ELF-1 (cell line): ENCODE measurements at regions not wholly inside any gene's neighbourhood (a gene's known extent, or its start where the extent isn't known, plus 50 kb on each side); places are given as distances from the start of the nearest gene placed in this dataset.

ENCODE experiments used
- DNase-seq: peaks from one replicate; pipeline ENCODE4 v3.0.0-alpha.2; 2016; ENCODE audit warnings: low read depth, low spot score

DNA sequence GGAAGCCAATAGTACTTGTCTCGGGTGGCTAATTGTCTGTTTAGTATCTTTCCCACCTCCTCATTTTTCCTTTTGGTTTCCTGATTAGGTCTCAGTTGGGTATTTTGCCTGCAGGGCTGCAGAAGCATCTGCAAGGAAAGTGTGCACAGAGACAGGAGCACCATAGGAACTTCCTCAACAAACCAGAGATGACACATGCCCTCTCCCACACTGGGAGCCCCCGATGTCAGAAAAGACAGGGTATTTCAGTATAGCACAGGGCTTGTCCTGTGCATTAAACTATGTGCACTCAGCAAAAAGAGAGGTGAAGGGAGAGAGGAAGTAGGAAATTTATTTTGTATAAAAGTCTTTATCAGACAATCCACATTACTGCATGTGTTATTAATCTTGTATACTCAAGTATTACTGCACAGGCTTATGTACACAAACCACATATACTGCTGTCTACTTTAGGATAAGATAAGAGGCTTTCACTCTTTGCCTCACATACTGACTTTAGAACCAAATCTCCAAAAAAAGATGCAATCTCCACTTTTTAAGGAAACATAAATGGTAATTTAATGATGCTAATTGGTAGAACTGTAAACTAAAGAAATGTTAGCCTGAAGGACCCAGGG is 501.0 kb downstream of the FOXO1 start:
- no peak for DNase-seq

DNA sequence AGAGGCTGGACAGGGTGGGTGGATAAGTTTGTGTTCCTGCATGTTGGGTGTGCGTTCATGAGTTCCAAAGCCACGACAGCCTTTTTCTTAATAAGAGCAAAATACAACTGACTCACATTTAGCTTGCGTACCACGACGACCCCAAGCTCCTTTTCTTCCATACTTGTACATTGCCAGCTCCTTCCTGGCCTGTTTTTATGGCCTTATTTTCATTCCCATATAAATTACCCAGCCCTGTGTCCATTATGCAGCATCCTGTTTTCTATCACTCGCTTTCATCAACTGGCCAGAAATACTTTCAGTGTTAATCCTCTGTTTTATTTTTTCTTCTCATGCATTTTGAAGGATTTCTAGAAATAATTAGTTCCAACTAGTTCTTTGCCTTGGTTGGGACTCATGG is 499.1 kb downstream of the FOXO1 start:
- no peak for DNase-seq

DNA sequence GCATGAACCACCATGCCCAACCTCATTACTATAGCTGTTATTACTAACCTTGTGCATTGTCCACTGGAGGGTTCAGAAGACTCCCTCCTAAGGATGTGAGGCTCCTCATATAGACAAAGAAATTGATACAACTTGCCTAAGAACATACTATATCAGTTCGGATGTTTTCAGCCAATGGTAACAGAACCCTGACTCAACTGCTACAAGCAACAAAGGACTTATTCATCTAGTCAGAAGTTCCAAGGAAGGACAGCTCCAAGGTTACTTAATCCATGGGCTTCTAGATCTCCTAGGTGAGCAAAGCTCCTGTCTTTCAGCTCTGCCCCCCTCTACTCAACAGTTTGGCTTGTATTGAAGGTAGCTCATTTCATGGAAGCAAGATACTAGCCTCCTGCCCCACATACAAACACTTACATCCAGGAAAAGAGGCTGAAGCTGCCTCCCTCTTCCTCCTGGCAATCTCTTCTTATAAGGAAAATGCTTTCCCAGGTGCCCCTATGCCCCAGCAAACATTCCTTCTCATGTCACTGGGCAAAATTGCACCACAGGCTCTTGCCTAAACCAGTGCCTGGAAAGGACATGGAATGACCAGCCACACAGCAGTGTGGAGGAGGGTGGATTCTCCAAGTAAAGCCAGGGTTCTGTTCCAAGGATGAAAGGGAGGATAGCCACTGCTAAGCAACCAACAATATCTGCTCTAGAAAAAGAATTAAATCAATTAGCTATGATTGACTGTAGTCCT is 497.8 kb downstream of the FOXO1 start:
- no peak for DNase-seq

DNA sequence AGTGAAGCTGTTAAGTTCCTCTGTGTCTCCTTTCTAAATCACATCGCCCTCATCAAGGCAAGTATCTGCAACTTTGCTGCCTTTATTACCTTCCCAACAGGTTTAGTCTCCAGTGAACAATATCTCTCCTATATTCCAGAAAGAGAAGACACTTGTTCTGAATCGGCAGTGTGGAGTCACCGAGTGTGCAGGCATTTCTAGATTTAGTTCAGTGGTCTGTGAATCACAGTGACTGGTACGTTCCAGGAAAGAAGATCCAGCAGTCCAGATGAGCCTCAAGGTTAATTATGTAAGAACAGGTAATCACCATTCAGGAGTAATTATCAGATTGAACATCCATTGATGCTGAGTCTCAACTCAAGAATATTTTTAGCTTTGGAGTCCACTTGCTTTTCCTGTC is 497.0 kb downstream of the FOXO1 start:
- DNase-seq, result no peak

DNA sequence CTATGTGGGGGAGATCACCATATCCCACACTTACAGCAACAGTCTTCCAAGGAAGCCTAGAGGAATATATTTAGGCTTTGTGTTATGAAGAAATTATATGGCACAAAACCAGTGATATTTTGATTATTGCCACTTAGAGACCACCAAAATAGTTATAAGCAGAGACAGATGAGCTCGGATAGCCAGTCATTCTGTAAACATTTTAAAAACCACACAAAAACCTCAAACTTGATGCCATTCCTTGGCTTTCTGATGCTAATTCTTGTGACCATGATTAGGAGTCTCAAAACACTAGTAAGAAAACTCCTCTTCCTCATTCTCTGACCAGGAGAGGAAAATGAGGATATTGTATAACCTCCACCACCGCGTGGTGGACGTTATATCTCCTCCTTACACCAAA is 496.4 kb downstream of the FOXO1 start:
- DNase-seq, result no peak

DNA sequence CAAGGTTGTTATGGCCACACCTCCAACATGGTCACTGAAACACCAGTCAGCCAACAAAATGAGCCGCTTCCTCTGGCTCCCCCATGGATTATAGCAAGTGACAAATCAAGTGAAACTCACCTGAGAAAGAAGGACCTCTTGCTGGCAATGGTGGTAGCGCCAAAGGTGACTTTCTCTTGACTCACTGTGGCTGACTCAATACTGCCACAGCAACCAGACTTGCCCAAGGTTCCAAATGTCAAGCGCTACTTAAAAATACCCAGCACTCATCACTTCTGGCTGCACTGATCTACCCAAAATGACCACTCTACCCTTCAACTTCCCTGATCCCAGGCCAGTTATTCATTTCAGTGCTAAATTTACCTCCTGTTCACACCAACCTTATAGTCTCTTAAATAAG is 495.5 kb downstream of the FOXO1 start:
- DNase-seq, result no peak

DNA sequence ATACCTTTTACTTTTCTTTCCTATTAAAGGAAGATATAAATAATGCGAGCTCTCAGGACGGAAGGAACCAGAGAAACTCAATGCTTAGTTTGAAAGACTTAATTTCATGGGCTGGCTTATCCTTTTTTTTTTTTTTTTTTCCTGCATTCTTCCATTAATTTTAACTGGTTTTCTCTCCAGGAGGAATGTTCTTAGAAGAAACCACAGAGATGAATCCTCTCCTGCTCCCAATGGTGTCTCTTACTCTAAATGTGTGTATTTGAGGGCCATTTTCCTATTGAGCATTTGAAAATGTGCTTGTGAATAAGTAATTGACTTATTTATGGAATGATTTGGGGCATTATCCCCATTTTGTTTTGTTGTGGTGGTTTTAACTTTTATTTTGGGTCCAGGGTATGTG is 494.9 kb downstream of the FOXO1 start:
- no peak for DNase-seq

DNA sequence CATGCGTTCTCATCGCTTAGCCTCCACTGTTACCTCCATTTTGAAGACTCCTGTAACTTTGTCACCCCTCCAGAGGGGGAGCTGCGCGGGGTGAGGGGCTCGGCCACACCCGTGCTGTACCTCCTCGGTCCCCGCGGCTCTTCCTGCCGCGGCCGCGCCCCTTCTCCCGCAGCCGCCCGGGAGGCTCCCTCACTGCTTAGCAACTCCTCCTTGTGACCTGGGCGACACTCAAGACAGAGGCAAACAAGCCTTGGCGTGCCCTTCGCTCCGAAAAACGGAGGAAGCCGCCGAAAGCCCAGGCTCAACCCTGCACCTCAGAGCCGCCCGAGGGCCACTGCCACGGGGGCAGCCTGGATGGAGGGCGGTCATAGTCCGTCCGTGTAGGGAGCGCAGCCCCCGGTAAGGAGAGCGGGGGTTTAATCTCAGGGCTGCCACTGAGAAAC is 494.3 kb downstream of the FOXO1 start:
- peak; percentile 36 for DNase-seq

DNA sequence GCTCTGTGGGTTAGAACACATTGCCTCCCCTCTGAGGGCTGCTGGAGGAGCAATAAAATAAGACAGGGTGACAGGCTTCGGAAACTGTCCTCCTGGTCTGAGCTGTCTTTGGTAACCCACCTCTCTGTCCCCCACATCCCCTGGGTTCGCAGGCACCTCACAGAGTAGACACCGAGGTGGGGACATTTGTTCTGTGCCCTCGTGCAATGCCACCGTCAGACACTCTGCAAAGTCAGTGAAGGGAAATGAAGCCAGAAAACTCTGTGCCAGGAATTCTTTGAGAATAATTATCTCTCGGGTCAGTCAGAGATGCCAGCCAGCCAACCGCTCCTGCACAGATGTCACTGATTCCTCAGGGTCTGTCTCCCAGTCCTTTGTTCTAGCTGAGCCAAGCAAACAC is 493.6 kb downstream of the FOXO1 start:
- DNase-seq, result no peak

DNA sequence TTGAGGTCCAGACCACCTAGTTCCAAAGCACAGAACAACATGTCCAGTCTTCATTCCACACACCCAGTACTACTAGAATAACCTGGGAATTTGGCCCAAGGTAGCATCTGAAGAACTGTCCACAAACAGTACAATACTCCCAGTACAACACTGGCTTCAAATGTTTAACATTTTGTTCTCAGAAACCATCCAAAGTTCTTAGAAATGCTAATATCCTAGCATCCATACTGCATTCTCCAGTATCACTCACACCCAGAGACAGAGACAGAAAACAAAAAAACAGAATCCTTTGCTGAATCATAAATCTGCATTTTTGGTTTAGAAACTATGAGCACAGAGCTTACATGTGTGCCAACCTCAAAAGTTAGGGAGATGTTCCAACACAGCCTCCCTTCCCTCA is 490.8 kb downstream of the FOXO1 start:
- no peak for DNase-seq

DNA sequence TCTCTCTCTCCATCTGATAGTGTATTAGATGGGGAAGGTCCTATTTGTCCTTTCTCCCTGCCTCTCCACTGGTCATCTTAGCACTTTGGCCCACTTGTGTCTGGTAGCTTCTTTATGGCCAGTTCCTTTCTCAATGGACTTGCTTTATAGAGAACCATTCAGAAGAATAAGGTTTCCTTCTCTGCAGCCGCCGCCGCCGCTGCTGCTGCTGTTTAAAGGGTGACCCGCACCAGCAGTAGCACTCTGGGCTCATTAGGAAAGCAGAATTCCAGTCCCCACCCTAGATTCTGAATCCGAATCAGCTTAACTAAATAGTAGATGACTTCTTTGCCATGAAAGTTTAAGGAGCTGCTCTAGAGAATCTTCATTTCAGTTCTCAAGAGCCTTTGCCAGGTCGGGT is 490.2 kb downstream of the FOXO1 start:
- DNase-seq, result no peak

DNA sequence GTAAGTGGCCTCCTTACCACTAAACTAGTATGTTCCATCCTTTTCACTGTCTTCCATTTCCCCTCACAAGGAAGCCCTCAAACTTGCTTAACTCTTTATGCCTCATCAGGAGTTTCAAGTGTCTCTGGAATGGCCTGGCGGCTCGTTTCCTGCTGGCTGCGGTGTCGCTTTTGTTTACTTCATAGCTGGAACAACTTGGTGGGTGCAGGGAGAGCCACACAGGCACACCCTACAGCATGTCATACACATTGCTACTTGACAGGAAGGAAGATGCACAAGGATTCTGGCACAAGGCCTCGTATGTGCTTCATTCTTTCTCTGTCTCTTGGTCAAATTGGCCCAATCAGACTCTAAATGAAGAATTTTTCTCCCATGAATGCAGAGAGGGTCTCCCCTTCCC is 488.3 kb downstream of the FOXO1 start:
- no peak for DNase-seq

DNA sequence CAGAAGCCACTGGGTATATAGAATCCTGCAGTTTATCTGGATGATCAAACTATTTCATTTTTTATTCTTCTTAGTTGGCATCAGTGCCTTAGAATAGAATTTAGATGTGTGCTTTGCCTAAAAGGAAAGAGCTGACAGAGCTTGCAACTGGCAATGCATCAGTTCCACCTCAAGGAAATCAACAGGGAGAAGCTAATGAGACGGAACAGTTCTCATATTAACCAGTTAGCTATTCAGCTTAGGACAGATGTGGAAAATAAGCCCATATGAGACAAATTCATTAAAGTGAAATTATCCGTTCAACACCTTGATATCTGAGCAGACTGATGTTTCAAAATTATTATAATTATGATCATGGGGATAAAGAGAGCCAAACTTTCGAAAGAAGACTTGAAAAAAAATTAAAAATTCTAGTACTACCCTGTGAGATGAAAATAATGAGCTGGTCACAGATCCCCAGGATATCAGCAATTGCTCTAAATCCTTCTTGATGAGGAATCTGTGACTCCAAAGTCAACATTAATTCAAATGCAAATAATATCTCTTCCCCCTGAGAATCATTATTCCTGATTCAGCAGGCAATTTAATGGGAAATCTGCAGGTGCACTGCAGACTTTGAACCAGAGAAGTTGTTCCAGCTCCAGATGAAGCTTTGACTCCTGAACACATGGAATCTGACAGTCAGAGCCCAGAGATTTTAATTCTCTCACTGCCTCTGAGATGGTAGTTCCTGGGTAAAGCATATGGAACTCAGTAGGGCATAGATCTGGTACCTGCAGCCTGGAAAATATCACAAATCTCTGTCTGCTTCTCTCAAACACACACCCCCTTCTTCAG is 486.8 kb downstream of the FOXO1 start:
- no peak for DNase-seq

DNA sequence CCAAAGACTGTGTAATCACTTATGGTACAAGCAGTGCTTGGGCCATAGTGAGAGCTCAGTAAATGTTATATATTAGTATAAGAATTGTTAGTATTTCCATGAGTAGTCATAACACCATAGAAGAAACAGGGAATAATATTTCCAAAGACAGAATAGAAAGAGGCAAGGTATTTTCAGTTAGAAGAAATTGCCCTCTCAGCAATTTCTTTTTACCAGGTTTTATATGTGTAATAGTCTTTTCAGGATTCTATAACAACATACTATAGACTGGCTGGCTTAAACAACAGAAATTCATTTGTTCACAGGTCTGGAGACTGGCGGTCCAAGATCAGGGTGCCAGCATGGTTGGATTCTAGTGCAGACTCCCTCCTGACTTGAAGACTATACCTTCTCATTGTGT is 485.7 kb downstream of the FOXO1 start:
- no peak for DNase-seq

DNA sequence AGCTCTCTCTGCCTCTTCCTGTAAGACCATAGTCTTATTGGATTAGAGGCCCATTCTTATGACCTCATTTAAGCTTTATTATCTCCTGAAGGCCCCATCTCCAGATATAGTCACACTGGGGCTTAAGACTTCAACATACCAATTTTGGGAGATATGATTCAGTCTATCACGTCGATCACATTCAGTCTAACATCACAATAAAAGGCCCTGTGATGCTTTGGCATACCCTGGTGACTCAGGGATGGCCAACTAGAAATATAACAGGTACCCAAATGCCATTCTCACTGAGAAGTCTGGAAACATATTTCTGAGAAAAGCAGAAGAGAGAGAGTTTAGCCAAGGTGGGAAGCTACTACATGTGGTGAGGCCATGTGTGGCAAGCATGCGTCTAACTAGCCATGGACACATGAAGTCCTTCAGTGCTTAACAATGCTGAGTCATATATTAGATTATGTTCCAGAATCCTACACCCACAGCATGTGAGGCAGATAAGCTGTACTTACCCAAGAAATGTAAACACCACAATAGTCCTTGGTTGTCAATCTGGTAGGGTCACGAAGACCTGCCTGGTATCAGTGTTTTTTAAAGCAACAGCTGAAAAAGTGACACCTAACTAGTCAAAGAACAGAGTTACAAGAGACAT is 485.1 kb downstream of the FOXO1 start:
- DNase-seq, result no peak

DNA sequence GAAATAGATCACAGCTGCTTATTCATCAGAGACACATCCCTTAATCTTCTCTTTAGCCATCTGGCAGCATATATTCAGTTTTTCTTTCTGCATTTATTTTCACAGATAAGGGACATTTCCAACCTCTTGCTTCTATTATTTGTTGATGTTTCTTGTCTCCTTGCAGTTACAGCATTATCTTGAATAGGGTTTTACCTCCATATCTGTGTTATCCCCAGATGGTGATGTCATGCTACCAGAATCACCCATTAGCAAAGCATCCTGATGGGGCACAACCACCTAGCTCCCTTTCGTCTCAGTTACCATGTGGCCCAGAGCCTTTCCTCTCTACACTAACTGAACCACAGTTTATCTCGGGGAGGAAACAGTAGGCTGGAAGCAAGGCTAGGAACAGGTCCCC is 483.9 kb downstream of the FOXO1 start:
- no peak for DNase-seq

DNA sequence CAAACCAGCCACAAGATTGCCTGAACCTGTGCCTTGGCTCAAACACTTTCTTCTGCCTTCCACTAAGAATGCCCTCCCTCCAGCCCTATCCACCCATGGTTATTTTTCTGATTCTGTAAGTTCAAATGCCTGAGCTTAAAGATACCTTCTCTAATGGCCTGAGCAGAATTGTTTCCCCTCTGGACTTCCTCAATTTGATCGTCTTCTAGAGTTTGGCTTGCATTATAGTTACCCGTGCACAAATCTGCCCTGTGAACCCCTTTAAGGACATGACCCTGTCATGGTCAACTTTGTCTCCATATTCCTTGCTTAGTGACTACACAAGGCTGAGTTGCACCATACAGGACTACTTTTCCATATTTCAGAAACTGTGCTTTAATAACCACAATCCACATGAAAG is 481.0 kb downstream of the FOXO1 start:
- DNase-seq, result no peak

DNA sequence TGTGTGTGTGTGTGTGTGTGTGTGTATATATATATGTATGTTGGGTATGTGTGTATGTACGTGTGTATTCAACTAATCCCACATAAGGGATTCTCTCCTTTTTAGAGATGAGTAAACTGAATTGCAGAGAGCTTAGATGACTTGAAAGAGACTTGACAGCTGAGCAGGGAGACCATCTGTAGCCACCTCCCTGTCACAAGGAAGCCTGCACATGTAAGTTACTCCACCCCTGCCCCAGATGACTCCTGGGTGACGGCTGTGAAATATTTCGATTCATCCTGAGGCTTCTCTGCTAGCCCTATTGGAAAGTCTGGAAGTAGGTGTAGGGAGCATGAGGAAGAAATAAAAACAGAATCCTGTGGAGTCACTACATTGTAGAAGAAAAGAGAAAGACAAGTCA is 480.4 kb downstream of the FOXO1 start:
- no peak for DNase-seq

DNA sequence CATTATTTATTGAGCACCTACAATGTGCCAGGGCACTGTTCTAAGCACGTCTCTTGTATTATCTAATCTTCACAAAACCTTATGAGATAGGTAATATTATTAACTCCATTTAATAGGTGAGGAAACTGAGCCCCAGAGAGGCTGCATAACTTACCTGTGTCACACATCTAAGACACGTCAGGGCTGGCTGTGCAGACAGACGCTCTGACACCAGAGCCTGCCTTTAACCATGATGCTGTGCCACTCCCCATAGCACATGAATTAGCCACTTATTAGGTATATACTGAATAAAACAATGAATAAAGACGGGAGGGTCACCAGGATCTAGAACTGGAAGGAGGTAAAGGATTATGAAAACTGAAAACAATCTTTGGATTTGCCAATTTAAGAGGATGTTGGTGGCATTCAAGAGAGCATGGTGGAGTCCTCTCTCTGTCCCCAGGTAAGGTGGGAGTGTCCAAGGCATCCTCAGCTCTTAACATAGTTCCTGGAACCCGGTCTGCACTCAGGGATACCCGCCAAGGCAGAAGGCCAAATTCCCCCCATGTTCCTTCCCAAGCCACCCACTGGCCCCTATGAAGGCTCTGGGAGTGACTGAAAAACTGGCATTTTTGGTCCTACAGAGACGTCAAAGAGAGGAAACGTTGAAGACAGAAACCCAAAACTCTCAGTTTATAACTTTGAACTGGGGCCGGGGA is 479.7 kb downstream of the FOXO1 start:
- no peak for DNase-seq

DNA sequence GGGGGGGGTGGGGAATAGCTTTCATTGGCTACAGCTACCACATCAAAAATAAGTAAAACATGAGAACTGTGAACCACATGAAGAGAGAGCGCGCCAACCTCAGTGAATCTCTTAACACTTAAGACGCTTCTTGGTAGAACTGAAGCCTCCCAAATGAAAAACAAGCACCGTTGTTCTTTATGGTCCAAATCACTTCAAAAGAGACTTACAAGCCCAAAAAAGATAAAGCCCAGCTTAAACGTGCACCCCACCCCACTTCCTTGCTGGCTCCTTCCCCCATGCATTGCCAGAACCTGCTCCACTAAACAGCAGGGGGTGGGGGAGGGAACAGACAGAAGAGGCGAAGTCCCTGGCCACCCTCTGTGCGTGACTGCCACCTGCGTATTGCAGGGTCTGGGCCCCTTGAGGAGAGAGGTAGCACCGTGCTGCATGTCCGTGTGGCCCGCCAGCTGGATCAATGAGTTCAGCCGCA is 479.1 kb downstream of the FOXO1 start:
- peak; percentile 26 for DNase-seq

DNA sequence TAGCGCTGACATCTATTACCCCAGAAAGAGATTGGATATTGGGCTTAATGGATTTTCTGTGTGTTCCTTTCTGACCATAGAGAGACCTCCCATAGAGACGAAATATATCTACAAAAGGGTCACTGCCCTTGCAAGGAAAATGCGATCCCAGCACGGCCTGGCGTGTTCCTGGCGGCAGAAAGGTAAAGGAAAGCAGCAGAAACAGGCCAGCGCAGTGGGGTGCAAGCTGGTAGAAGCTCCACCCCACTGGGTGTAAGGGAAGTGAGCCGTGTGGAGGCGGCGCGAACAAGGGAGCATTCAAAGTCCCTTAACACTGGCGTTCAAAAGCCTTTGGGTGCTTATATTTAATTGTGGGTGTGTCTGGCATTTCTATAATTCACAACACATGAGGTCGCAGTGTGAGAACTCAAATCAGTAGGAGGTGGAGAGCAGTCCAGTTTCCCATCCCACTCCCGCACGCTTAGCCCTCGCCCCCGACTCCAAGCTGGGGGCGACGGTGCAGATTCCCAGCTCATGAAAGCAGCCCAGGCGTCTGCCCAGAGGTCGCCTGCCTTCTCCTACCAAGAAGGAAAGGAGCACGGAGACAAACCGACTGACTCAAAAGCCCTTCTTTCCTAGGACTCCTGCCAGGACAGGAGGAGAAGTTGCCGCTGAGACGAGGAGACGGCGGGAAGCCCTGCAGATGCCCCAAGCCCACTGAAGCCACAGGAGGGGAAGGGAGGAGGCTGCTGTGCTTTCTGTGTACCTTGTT is 478.4 kb downstream of the FOXO1 start:
- DNase-seq, result peak; percentile 46
